HEK293T (cell line): ENCODE measurements at regions not wholly inside any gene's neighbourhood (a gene's known extent, or its start where the extent isn't known, plus 50 kb on each side); places are given as distances from the start of the nearest gene placed in this dataset.

Source experiments
- ARNT ChIP-seq: fragments of 450-650 bp; IDR thresholded peaks from 2 replicates; pipeline ENCODE4 v1.6.1; 2017; ENCODE audit warnings: mild to moderate bottlenecking
- BHLHE40 ChIP-seq: fragments of 450-650 bp; IDR thresholded peaks from 2 replicates; pipeline ENCODE4 v1.6.1; 2016; ENCODE audit warnings: mild to moderate bottlenecking, moderate library complexity, borderline replicate concordance
- ELF4 ChIP-seq: fragments of 450-650 bp; IDR thresholded peaks from 2 replicates; pipeline ENCODE4 v1.6.1; 2017; ENCODE audit warnings: antibody characterized with exemption
- FOXM1 ChIP-seq: fragments of 450-650 bp; IDR thresholded peaks from 2 replicates; pipeline ENCODE4 v1.6.1; 2017; ENCODE audit warnings: mild to moderate bottlenecking, borderline replicate concordance
- L3MBTL2 ChIP-seq: fragments of 450-650 bp; conservative IDR thresholded peaks from 2 replicates; pipeline ENCODE4 v1.6.1; 2016; ENCODE audit warnings: mild to moderate bottlenecking
- LEF1 ChIP-seq: fragments of 450-650 bp; IDR thresholded peaks from 2 replicates; pipeline ENCODE4 v1.6.1; 2017; ENCODE audit warnings: mild to moderate bottlenecking, borderline replicate concordance
- NFRKB ChIP-seq: fragments of 450-650 bp; IDR thresholded peaks from 2 replicates; pipeline ENCODE4 v1.6.1; 2016; ENCODE audit warnings: mild to moderate bottlenecking, moderate library complexity
- SP1 ChIP-seq: fragments of 450-650 bp; IDR thresholded peaks from 2 replicates; pipeline ENCODE4 v1.6.1; 2017
- TARDBP ChIP-seq: fragments of 450-650 bp; IDR thresholded peaks from 2 replicates; pipeline ENCODE4 v1.6.1; 2016

GRCh38 chr15:28783873-28784272 is 64.6 kb downstream of the GOLGA6L7 start:
- TF ChIP-seq BHLHE40: no peak
- TF ChIP-seq TARDBP: no peak
- no peak for TF ChIP-seq LEF1
- no peak for TF ChIP-seq FOXM1
- no peak for TF ChIP-seq NFRKB
- no peak for TF ChIP-seq ELF4
- no peak for TF ChIP-seq ARNT
- no peak for TF ChIP-seq L3MBTL2
- no peak for TF ChIP-seq SP1
